Breast epithelium (tissue), 4 donors: ENCODE measurements at regions not wholly inside any gene's neighbourhood (a gene's known extent, or its start where the extent isn't known, plus 50 kb on each side); places are given as distances from the start of the nearest gene placed in this dataset.

Experiments
- DNase-seq, 2 donors: peaks; one replicate each; pipeline ENCODE4 v3.0.0-alpha.2; 2019; ENCODE audit warnings: low spot score in 2 of 2
- H3K27ac ChIP-seq, 2 donors: fragments of 200-600 bp; sonication (generic) in 1 of 2; one replicate each; pipeline ENCODE4 v1.5.1; 2016 to 2019; ENCODE audit warnings: mild to moderate bottlenecking in 1 of 2
- H3K27me3 ChIP-seq, 2 donors: fragments of 200-600 bp; sonication (generic) in 1 of 2; one replicate each; pipeline versions ENCODE4 v1.5.1 to v1.6.0; 2017 to 2019; ENCODE audit warnings: control low read depth in 1 of 2, mild to moderate bottlenecking in 1 of 2
- H3K36me3 ChIP-seq: fragments of 200-600 bp; one replicate; pipeline ENCODE4 v1.5.1; 2019
- H3K4me1 ChIP-seq, 2 donors: fragments of 200-600 bp; sonication (generic); one replicate each; pipeline ENCODE4 v1.5.1; 2016 to 2019; ENCODE audit warnings: control low read depth in 1 of 2
- H3K4me3 ChIP-seq, 3 donors: fragments of 200-600 bp; sonication (generic); 1 replicate in 2 of 3; 2 replicates in 1 of 3; pipeline ENCODE4 v1.5.1; 2016 to 2019; ENCODE audit warnings: mild to moderate bottlenecking in 3 of 3, moderate library complexity in 2 of 3
- H3K9me3 ChIP-seq, 2 donors: fragments of 200-600 bp; sonication (generic) in 1 of 2; one replicate each; pipeline ENCODE4 v1.5.1; 2016 to 2019; ENCODE audit warnings: control low read depth in 1 of 2
- CTCF ChIP-seq, 3 donors: fragments of 450-650 bp; IDR thresholded peaks; one replicate each; pipeline ENCODE4 v1.5.1; 2016 to 2017; ENCODE audit warnings: antibody characterized with exemption in 3 of 3, mild to moderate bottlenecking in 3 of 3, moderate library complexity in 3 of 3
- POLR2A ChIP-seq: fragments of 450-650 bp; IDR thresholded peaks from one replicate; pipeline ENCODE4 v1.6.1; 2016; ENCODE audit warnings: antibody characterized with exemption, mild to moderate bottlenecking, moderate library complexity
- POLR2AphosphoS5 ChIP-seq, 3 donors: sonication (generic); formaldehyde crosslinking; IDR thresholded peaks; one replicate each; pipeline ENCODE4 v1.6.1; 2017; ENCODE audit warnings: antibody characterized with exemption in 3 of 3
- intact Hi-C: fragments of 100-400 bp; cut with DNase I; formaldehyde crosslinking; loops from one replicate; pipeline ENCODE4 v1.15.1; 2023; ENCODE audit warnings: low total_unique reads

GRCh38 chr3:34533451-34533850, 735.0 kb downstream of the PDCD6IP start:
- H3K4me1 ChIP-seq: no peaks in the 10 kb centered on the region
- H3K4me3 ChIP-seq: no peak overlapping the region
- H3K9me3 ChIP-seq: no peaks in the 10 kb centered on the region
- intact Hi-C loops: no loop called here
- TF ChIP-seq CTCF (IDR thresholded peaks at IDR 0.05): no peak
- TF ChIP-seq POLR2A: no peak
- TF ChIP-seq POLR2AphosphoS5 (IDR thresholded peaks at IDR 0.05): no peak
- H3K27ac ChIP-seq: no peak overlapping the region
- no peaks in the 10 kb centered on the region for H3K36me3 ChIP-seq
- no peak for DNase-seq
- H3K27me3 ChIP-seq: no peaks in the 10 kb centered on the region

GRCh38 chr3:34534013-34534412, 735.6 kb downstream of the PDCD6IP start:
- Histone ChIP-seq H3K9me3 (no peaks in the 10 kb centered on the region), H3K27me3 (no peaks in the 10 kb centered on the region), H3K27ac (no peak overlapping the region), H3K36me3 (no peaks in the 10 kb centered on the region), H3K4me1 (no peaks in the 10 kb centered on the region), H3K4me3 (no peak overlapping the region)
- intact Hi-C loops: no loop called here
- TF ChIP-seq POLR2A (no peak), POLR2AphosphoS5 (IDR thresholded peaks at IDR 0.05) (no peak), CTCF (IDR thresholded peaks at IDR 0.05) (no peak)
- no peak for DNase-seq

- Histone ChIP-seq H3K9me3 (no peaks in the 10 kb centered on the region), H3K4me3 (no peak overlapping the region), H3K4me1 (no peaks in the 10 kb centered on the region), H3K36me3 (no peaks in the 10 kb centered on the region), H3K27me3 (no peaks in the 10 kb centered on the region), H3K27ac (no peak overlapping the region)
- TF ChIP-seq CTCF (IDR thresholded peaks at IDR 0.05) (no peak), POLR2A (no peak), POLR2AphosphoS5 (IDR thresholded peaks at IDR 0.05) (no peak)
- intact Hi-C loops: no loop called here
- no peak for DNase-seq
Observed at GRCh38 chr3:34544136-34544535, 745.7 kb downstream of the PDCD6IP start.

- intact Hi-C loops: loop anchor here (5.0 kb wide), 1 partner anchor 575 kb away; no protein-coding TSS in a partner anchor
- TF ChIP-seq POLR2A (no peak), CTCF (IDR thresholded peaks at IDR 0.05) (no peak), POLR2AphosphoS5 (IDR thresholded peaks at IDR 0.05) (no peak)
- H3K27ac ChIP-seq: no peak overlapping the region
- no peaks in the 10 kb centered on the region for H3K9me3 ChIP-seq
- no peaks in the 10 kb centered on the region for H3K4me1 ChIP-seq
- no peak for DNase-seq
- H3K4me3 ChIP-seq: no peak overlapping the region
- H3K27me3 ChIP-seq: no peaks in the 10 kb centered on the region
- H3K36me3 ChIP-seq: no peaks in the 10 kb centered on the region
Observed at GRCh38 chr3:34547297-34547920, 749.0 kb downstream of the PDCD6IP start.

GRCh38 chr3:34567266-34567665, 768.8 kb downstream of the PDCD6IP start:
- Histone ChIP-seq H3K4me3 (no peak overlapping the region), H3K4me1 (no peaks in the 10 kb centered on the region), H3K9me3 (peaks cover 0 to 9% of the 10 kb centered on the region in 2 donors), H3K27me3 (no peaks in the 10 kb centered on the region), H3K36me3 (no peaks in the 10 kb centered on the region), H3K27ac (no peak overlapping the region)
- intact Hi-C loops: loop anchor here (10.0 kb wide), 1 partner anchor 912 kb away; no protein-coding TSS in a partner anchor
- TF ChIP-seq POLR2AphosphoS5 (IDR thresholded peaks at IDR 0.05): no peak
- no peak for TF ChIP-seq CTCF (IDR thresholded peaks at IDR 0.05)
- TF ChIP-seq POLR2A: no peak
- no peak for DNase-seq
